ENCODE measurements at regions not wholly inside any gene's neighbourhood (a gene's known extent, or its start where the extent isn't known, plus 50 kb on each side); places are given as distances from the start of the nearest gene placed in this dataset.

DNA sequence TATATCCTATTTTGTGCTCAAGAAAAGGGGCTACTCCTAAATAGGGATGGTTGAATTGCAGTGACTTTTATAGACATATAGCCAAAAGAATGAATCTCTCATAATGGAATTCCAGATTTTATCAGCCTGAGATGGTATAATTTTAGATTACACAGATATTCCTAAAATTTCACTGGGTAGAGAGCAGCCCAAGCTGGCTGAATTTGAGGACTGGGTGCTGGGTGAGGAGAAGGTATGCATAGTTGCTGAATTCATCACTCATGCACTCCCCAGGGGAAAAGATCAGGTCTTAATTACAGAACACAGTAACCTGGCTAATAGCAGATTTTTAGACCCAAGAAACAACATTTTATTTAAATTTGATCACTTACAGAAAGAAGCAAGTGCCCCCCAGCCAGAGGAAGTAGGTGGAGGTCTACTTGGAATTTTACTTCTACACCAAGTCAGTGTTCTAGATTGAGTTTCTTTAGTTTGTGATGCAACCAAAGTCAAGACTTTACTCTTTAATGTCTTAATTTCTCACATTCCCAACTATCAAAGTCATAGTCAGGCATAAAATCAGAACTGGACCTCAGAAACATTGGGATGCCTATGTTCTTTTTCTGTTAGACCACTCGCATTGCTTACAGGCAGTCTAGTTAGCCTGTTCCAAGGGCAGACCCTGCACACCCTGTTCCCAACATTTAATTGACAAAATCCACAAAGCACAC, 337.4 kb upstream of the PODXL start:
- BruUV-seq (replicated peaks), result no TSS peak
- ChIA-PET CTCF (no interaction called here), POLR2A (ENCODE audit: low non-redundant PET) (interaction anchor here (0.7 kb wide), 1 partner anchor 333 kb away, joined by 3 read pairs; no protein-coding TSS in a partner anchor)
- no peak overlapping the region for H3K27ac ChIP-seq (ENCODE audit: low read depth, low read length, poor library complexity, severe bottlenecking)
- H3K36me3 ChIP-seq (ENCODE audit: insufficient read depth, low read length, poor library complexity, severe bottlenecking), result no peaks in the 10 kb centered on the region
- TF ChIP-seq, protein P1, sequence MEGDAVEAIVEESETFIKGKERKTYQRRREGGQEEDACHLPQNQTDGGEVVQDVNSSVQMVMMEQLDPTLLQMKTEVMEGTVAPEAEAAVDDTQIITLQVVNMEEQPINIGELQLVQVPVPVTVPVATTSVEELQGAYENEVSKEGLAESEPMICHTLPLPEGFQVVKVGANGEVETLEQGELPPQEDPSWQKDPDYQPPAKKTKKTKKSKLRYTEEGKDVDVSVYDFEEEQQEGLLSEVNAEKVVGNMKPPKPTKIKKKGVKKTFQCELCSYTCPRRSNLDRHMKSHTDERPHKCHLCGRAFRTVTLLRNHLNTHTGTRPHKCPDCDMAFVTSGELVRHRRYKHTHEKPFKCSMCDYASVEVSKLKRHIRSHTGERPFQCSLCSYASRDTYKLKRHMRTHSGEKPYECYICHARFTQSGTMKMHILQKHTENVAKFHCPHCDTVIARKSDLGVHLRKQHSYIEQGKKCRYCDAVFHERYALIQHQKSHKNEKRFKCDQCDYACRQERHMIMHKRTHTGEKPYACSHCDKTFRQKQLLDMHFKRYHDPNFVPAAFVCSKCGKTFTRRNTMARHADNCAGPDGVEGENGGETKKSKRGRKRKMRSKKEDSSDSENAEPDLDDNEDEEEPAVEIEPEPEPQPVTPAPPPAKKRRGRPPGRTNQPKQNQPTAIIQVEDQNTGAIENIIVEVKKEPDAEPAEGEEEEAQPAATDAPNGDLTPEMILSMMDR (conservative IDR thresholded peaks at IDR 0.05; ENCODE audit: low read depth, low read length), result no peak
- no peak for TF ChIP-seq EZH2 (IDR thresholded peaks at IDR 0.05; ENCODE audit: borderline replicate concordance, low read depth, low read length, poor library complexity, severe bottlenecking)
- H3K9me3 ChIP-seq (ENCODE audit: low read depth, low read length, poor library complexity, severe bottlenecking), result no peaks in the 10 kb centered on the region
- no peaks in the 10 kb centered on the region for H3K27me3 ChIP-seq (replicated peaks; ENCODE audit: insufficient read depth, low read depth, low read length, poor library complexity)
- peaks cover 31% of the 10 kb centered on the region for H3K4me1 ChIP-seq (ENCODE audit: insufficient read depth, low read length, poor library complexity, severe bottlenecking)
- intact Hi-C loops (cut with micrococcal nuclease; ENCODE audit: unreplicated experiment), result no loop called here
- DNase-seq (ENCODE audit: low spot score), result no peak
- no peak overlapping the region for H3K4me3 ChIP-seq (ENCODE audit: low read depth, low read length, poor library complexity, severe bottlenecking)

DNA sequence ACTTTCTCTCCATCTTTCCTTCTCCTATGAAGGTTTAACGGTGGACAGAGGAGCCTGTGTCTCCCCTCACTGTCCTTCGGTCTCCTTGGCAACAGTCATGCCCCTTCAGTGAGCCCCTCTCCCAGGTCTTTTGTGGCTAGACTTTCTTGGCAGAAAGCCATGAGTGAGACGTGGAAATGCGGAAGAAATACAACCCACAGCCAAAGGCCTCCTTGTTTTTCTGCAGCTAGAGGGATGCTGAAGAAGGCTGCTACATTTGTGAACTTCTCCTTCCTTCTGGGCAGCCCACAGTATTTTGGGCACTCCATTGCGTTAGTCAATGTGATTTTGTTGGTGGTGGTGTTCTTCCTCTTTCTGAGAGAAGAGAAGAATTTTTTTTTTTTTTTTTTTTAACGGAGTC, 333.7 kb upstream of the PODXL start:
- DNase-seq (ENCODE audit: low spot score), result no peak
- H3K4me1 ChIP-seq (ENCODE audit: insufficient read depth, low read length, poor library complexity, severe bottlenecking), result peaks cover under 1% of the 10 kb centered on the region
- POLR2A ChIA-PET (ENCODE audit: low non-redundant PET), result interaction anchor here (0.7 kb wide), 1 partner anchor 1559 kb away, joined by 4 read pairs; no protein-coding TSS in a partner anchor
- TF ChIP-seq EZH2 (IDR thresholded peaks at IDR 0.05; ENCODE audit: borderline replicate concordance, low read depth, low read length, poor library complexity, severe bottlenecking), result no peak
- TF ChIP-seq, protein P1 (conservative IDR thresholded peaks at IDR 0.05; ENCODE audit: low read depth, low read length), result no peak
- intact Hi-C loops (cut with micrococcal nuclease; ENCODE audit: unreplicated experiment), result no loop called here
- H3K27ac ChIP-seq (ENCODE audit: low read depth, low read length, poor library complexity, severe bottlenecking), result no peak overlapping the region
- no peaks in the 10 kb centered on the region for H3K36me3 ChIP-seq (ENCODE audit: insufficient read depth, low read length, poor library complexity, severe bottlenecking)
- BruUV-seq (replicated peaks), result no TSS peak
- CTCF ChIA-PET, result no interaction called here
- H3K27me3 ChIP-seq (replicated peaks; ENCODE audit: insufficient read depth, low read depth, low read length, poor library complexity), result no peaks in the 10 kb centered on the region
- no peak overlapping the region for H3K4me3 ChIP-seq (ENCODE audit: low read depth, low read length, poor library complexity, severe bottlenecking)
- H3K9me3 ChIP-seq (ENCODE audit: low read depth, low read length, poor library complexity, severe bottlenecking), result peaks cover 8% of the 10 kb centered on the region

DNA sequence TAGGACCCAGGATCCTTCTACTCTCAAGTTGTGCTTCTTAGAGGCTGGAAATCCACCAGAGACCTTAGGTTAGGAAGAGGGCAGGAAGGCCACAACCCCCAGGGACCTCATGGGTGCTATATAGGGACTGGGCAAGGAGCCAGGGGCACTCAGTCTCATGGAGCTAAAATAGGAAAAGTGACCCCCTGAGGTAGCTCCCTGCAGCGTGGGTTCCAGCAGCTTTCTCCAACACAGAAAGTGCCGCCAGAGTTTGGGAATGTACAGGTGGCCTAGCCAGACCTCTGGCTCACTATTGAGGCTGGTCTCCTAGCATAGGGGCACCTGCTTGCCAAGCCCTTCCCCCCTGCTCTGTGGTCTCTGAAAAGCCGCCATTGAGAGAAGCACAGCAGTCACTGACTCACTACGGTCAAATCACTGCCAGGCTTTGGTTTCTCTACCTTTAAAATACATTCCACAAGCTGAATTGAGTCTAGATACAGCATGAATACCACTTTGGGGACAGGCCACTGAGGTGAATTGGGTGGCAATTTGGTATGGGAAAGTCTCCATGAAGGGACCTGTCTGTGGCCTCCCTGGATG, 333.2 kb upstream of the PODXL start:
- Histone ChIP-seq H3K27ac (ENCODE audit: low read depth, low read length, poor library complexity, severe bottlenecking) (no peak overlapping the region), H3K4me1 (ENCODE audit: insufficient read depth, low read length, poor library complexity, severe bottlenecking) (no peaks in the 10 kb centered on the region), H3K4me3 (ENCODE audit: low read depth, low read length, poor library complexity, severe bottlenecking) (no peak overlapping the region), H3K9me3 (ENCODE audit: low read depth, low read length, poor library complexity, severe bottlenecking) (peaks cover 9% of the 10 kb centered on the region), H3K27me3 (replicated peaks; ENCODE audit: insufficient read depth, low read depth, low read length, poor library complexity) (no peaks in the 10 kb centered on the region), H3K36me3 (ENCODE audit: insufficient read depth, low read length, poor library complexity, severe bottlenecking) (no peaks in the 10 kb centered on the region)
- CTCF ChIA-PET, result no interaction called here
- no TSS peak for BruUV-seq (replicated peaks)
- no peak for TF ChIP-seq EZH2 (IDR thresholded peaks at IDR 0.05; ENCODE audit: borderline replicate concordance, low read depth, low read length, poor library complexity, severe bottlenecking)
- POLR2A ChIA-PET (ENCODE audit: low non-redundant PET), result interaction anchor here (0.7 kb wide), 1 partner anchor 1560 kb away, joined by 4 read pairs; no protein-coding TSS in a partner anchor
- intact Hi-C loops (cut with micrococcal nuclease; ENCODE audit: unreplicated experiment), result no loop called here
- DNase-seq (ENCODE audit: low spot score), result no peak

Measured in A673 (cell line).